Caco-2 (cell line): ENCODE measurements at regions not wholly inside any gene's neighbourhood (a gene's known extent, or its start where the extent isn't known, plus 50 kb on each side); places are given as distances from the start of the nearest gene placed in this dataset.
A peak's percentile ranks its signal among the peaks of the same experiment; 100 is the strongest.

Experiments used
- BruUV-seq: library from RNA; stranded (reverse); fragments of 400-500 nt; replicated peaks from 2 replicates; lab custom pipeline; 2021; lab: Mats Ljungman, UMichigan
- CTCF ChIA-PET: fragments of 300-600 bp; sonication (Branson Sonifier 250); formaldehyde crosslinking; loops from one replicate; lab custom pipeline; 2022; ENCODE audit warnings: antibody characterized with exemption; lab: Charles Lee
- POLR2A ChIA-PET: fragments of 300-600 bp; sonication (Branson Sonifier 250); formaldehyde crosslinking; loops from one replicate; lab custom pipeline; 2022; ENCODE audit warnings: antibody characterized with exemption; lab: Charles Lee
- DNase-seq, 2 experiments: peaks; one replicate each; pipeline versions ENCODE4 v3.0.0 to v3.0.0-alpha.2; 2020 to 2022
- H3K27me3 ChIP-seq: replicated peaks from 2 replicates; pipeline ENCODE4 v1.6.0; 2011; ENCODE audit warnings: low read length; ENCODE audit not compliant: control insufficient read depth, insufficient read depth
- H3K36me3 ChIP-seq: 2 replicates; pipeline ENCODE4 v1.5.1; 2011; ENCODE audit warnings: low read length; ENCODE audit not compliant: control insufficient read depth, insufficient read depth
- H3K4me1 ChIP-seq: fragments of 250-450 bp; sonication (Bioruptor Pico); 2 replicates; pipeline ENCODE4 v1.5.1; 2020; ENCODE audit warnings: mild to moderate bottlenecking
- H3K4me3 ChIP-seq: 2 replicates; pipeline ENCODE4 v1.5.1; 2011; ENCODE audit warnings: low read depth, mild to moderate bottlenecking, control low read depth, low read length
- H3K9me3 ChIP-seq: fragments of 250-450 bp; sonication (Bioruptor Pico); 2 replicates; pipeline ENCODE4 v1.5.1; 2020; ENCODE audit warnings: mild to moderate bottlenecking, moderate library complexity
- H3K27ac Mint-ChIP-seq: one replicate; pipeline ENCODE4 v1.8.0; 2022; ENCODE audit warnings: mixed read lengths; ENCODE audit not compliant: unreplicated experiment
- H3K27me3 Mint-ChIP-seq: one replicate; pipeline ENCODE4 v1.8.0; 2022; ENCODE audit warnings: mixed read lengths; ENCODE audit not compliant: insufficient read depth, unreplicated experiment
- H3K36me3 Mint-ChIP-seq: one replicate; pipeline ENCODE4 v1.8.0; 2022; ENCODE audit warnings: mild to moderate bottlenecking, mixed read lengths; ENCODE audit not compliant: insufficient read depth, unreplicated experiment
- H3K4me1 Mint-ChIP-seq: one replicate; pipeline ENCODE4 v1.8.0; 2022; ENCODE audit warnings: low read depth, mixed read lengths; ENCODE audit not compliant: unreplicated experiment
- H3K4me3 Mint-ChIP-seq: one replicate; pipeline ENCODE4 v1.8.0; 2022; ENCODE audit warnings: mild to moderate bottlenecking, moderate library complexity, mixed read lengths; ENCODE audit not compliant: unreplicated experiment
- H3K9me3 Mint-ChIP-seq: one replicate; pipeline ENCODE4 v1.8.0; 2022; ENCODE audit warnings: mixed read lengths; ENCODE audit not compliant: unreplicated experiment
- CTCF ChIP-seq, 2 experiments: fragments of 200-600 bp in 1 of 2; IDR thresholded peaks; 1 replicate in 1 of 2; 2 replicates in 1 of 2; pipeline versions ENCODE4 v1.5.1 to v1.8.0; 2011 to 2022; ENCODE audit warnings: antibody characterized with exemption in 1 of 2, control low read depth in 1 of 2, inconsistent platforms in 1 of 2, low read depth in 1 of 2, low read length in 1 of 2, mild to moderate bottlenecking in 1 of 2, moderate library complexity in 1 of 2; ENCODE audit not compliant: insufficient read depth in 1 of 2, severe bottlenecking in 1 of 2, unreplicated experiment in 1 of 2
- intact Hi-C: fragments of 100-400 bp; cut with micrococcal nuclease; formaldehyde crosslinking; loops from one replicate; pipeline ENCODE4 v1.10.0; 2022; ENCODE audit not compliant: unreplicated experiment

- Histone ChIP-seq H3K36me3 (no peaks in the 10 kb centered on the region), H3K9me3 (no peaks in the 10 kb centered on the region), H3K4me1 (no peaks in the 10 kb centered on the region), H3K4me3 (no peak overlapping the region), H3K27me3 (no peaks in the 10 kb centered on the region)
- intact Hi-C loops, result no loop called here
- Mint-ChIP-seq H3K27ac (no peak overlapping the region), H3K27me3 (peaks cover 10% of the 10 kb centered on the region), H3K36me3 (no peaks in the 10 kb centered on the region), H3K9me3 (no peaks in the 10 kb centered on the region), H3K4me1 (no peaks in the 10 kb centered on the region), H3K4me3 (no peak overlapping the region)
- ChIA-PET POLR2A (no interaction called here), CTCF (no interaction called here)
- BruUV-seq, result no TSS peak
- no peak for TF ChIP-seq CTCF (IDR thresholded peaks at IDR 0.05; ENCODE audit: insufficient read depth in 1 of 2, low read depth in 1 of 2, low read length in 1 of 2, severe bottlenecking in 1 of 2, unreplicated experiment in 1 of 2)
- DNase-seq, result no peak
Measured at GRCh38 chr12:62116986-62117385, 143.2 kb upstream of the USP15 start.

GRCh38 chr12:62123721-62124203, 136.4 kb upstream of the USP15 start:
- POLR2A ChIA-PET, result no interaction called here
- Histone ChIP-seq H3K9me3 (no peaks in the 10 kb centered on the region), H3K27me3 (no peaks in the 10 kb centered on the region), H3K36me3 (no peaks in the 10 kb centered on the region), H3K4me3 (no peak overlapping the region), H3K4me1 (no peaks in the 10 kb centered on the region)
- no peak overlapping the region for H3K27ac Mint-ChIP-seq
- no peaks in the 10 kb centered on the region for H3K36me3 Mint-ChIP-seq
- CTCF ChIA-PET, result interaction anchor here (0.6 to 0.7 kb wide), 2 partner anchors 9 to 92 kb away, joined by 3 read pairs; no protein-coding TSS in a partner anchor
- intact Hi-C loops, result loop anchor here (1.0 to 2.0 kb wide), 2 partner anchors 69 to 87 kb away; a partner anchor contains a TSS
- H3K4me1 Mint-ChIP-seq, result no peaks in the 10 kb centered on the region
- H3K9me3 Mint-ChIP-seq, result no peaks in the 10 kb centered on the region
- DNase-seq, result peak; percentile 36 to 51
- no peak overlapping the region for H3K4me3 Mint-ChIP-seq
- peaks cover 12% of the 10 kb centered on the region for H3K27me3 Mint-ChIP-seq
- BruUV-seq, result no TSS peak
- TF ChIP-seq CTCF (IDR thresholded peaks at IDR 0.05; ENCODE audit: insufficient read depth in 1 of 2, low read depth in 1 of 2, low read length in 1 of 2, severe bottlenecking in 1 of 2, unreplicated experiment in 1 of 2), result peak; percentile 48 to 87

- no peaks in the 10 kb centered on the region for H3K4me1 Mint-ChIP-seq
- no peaks in the 10 kb centered on the region for H3K4me1 ChIP-seq
- intact Hi-C loops, result no loop called here
- no peak overlapping the region for H3K27ac Mint-ChIP-seq
- H3K9me3 ChIP-seq, result no peaks in the 10 kb centered on the region
- H3K4me3 ChIP-seq, result no peak overlapping the region
- H3K9me3 Mint-ChIP-seq, result no peaks in the 10 kb centered on the region
- H3K4me3 Mint-ChIP-seq, result no peak overlapping the region
- no peaks in the 10 kb centered on the region for H3K27me3 ChIP-seq
- no peak for DNase-seq
- ChIA-PET POLR2A (no interaction called here), CTCF (no interaction called here)
- H3K27me3 Mint-ChIP-seq, result peaks cover 17% of the 10 kb centered on the region
- no peak for TF ChIP-seq CTCF (IDR thresholded peaks at IDR 0.05; ENCODE audit: insufficient read depth in 1 of 2, low read depth in 1 of 2, low read length in 1 of 2, severe bottlenecking in 1 of 2, unreplicated experiment in 1 of 2)
- no peaks in the 10 kb centered on the region for H3K36me3 ChIP-seq
- H3K36me3 Mint-ChIP-seq, result no peaks in the 10 kb centered on the region
- BruUV-seq, result no TSS peak
Measured at GRCh38 chr12:62127516-62127915, 132.7 kb upstream of the USP15 start.
